ENCODE measurements at regions not wholly inside any gene's neighbourhood (a gene's known extent, or its start where the extent isn't known, plus 50 kb on each side); places are given as distances from the start of the nearest gene placed in this dataset.

DNA sequence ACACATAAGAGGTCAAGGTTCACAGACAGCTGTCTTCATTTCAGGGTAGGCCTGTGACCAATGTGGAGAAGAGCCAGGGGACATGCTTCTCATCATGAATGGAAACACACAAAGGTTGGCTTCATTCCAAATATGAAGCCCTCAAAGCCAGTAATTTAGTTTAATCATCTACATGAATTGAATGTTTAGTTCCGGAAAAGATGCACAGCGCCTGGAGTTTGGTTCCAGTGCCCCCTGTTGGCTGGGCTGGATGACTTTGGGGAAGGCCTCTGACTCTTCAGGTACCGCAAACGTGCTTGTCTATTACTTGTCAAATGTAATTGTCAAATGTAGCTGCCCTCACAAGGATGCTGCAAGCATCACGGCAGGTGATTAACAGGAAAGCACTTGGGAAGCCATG is 130.7 kb downstream of the ADRA2A start:
- Mint-ChIP-seq H3K4me1 (peaks cover 6 to 7% of the 10 kb centered on the region in 2 experiments), H3K9me3 (peaks cover 0 to 2% of the 10 kb centered on the region in 2 experiments; a peak in 1 of 5 replicates), H3K27ac (no peak overlapping the region), H3K36me3 (ENCODE audit: insufficient read depth in 1 of 3, low read depth in 3 of 3) (no peaks in the 10 kb centered on the region), H3K27me3 (ENCODE audit: low read depth) (peaks cover 5% of the 10 kb centered on the region), H3K4me3 (no peak overlapping the region)
- no peaks in the 10 kb centered on the region for H3K4me1 ChIP-seq (ENCODE audit: insufficient read depth, low read length)
- no peak overlapping the region for H3T11ph ChIP-seq (ENCODE audit: low read length)
- H3K56ac ChIP-seq (ENCODE audit: insufficient read length, low read depth, low read length) = no peak overlapping the region
- no peak overlapping the region for H2AFZ ChIP-seq (ENCODE audit: low read length)
- H3K9me3 ChIP-seq (ENCODE audit: control insufficient read depth, low read depth, low read length) = no peaks in the 10 kb centered on the region
- no peaks in the 10 kb centered on the region for H3K79me1 ChIP-seq (ENCODE audit: insufficient read depth, low read depth, low read length, poor library complexity, severe bottlenecking)
- H2BK120ac ChIP-seq (ENCODE audit: low read depth, low read length, poor library complexity, severe bottlenecking) = no peak overlapping the region
- H2BK15ac ChIP-seq (ENCODE audit: low read depth, low read length) = no peak overlapping the region
- H2BK12ac ChIP-seq (ENCODE audit: insufficient read length, low read depth, low read length) = no peak overlapping the region
- H3K27me3 ChIP-seq (ENCODE audit: insufficient read depth, low read length) = no peaks in the 10 kb centered on the region
- no peak overlapping the region for H4K91ac ChIP-seq (ENCODE audit: insufficient read length, low read depth, low read length)
- no peak overlapping the region for H3K27ac ChIP-seq (ENCODE audit: insufficient read length, low read depth, low read length)
- no peak overlapping the region for H3K23ac ChIP-seq (ENCODE audit: insufficient read length, low read depth, low read length)
- no CpG with 5 or more reads among the region's 5 CpGs for WGBS (ENCODE audit: extremely low coverage, insufficient read length, low lambda C conversion rate)
- H3K79me2 ChIP-seq (ENCODE audit: insufficient read depth, low read length) = no peaks in the 10 kb centered on the region
- DNase-seq = no peak
- H2BK5ac ChIP-seq (ENCODE audit: insufficient read length, low read length) = no peak overlapping the region
- no peak overlapping the region for H4K8ac ChIP-seq (replicated peaks; ENCODE audit: insufficient read length, low read depth, low read length)
- H3K14ac ChIP-seq (ENCODE audit: insufficient read depth, low read length) = no peak overlapping the region
- H4K5ac ChIP-seq (ENCODE audit: insufficient read length, low read depth, low read length) = no peak overlapping the region
- H3K23me2 ChIP-seq (ENCODE audit: insufficient read length, low read depth, low read length, poor library complexity, severe bottlenecking) = no peaks in the 10 kb centered on the region
- H3K4ac ChIP-seq (ENCODE audit: low read depth, low read length) = no peak overlapping the region
- no peak overlapping the region for H2AK5ac ChIP-seq (ENCODE audit: insufficient read length, low read length)
- TF ChIP-seq, protein P1, sequence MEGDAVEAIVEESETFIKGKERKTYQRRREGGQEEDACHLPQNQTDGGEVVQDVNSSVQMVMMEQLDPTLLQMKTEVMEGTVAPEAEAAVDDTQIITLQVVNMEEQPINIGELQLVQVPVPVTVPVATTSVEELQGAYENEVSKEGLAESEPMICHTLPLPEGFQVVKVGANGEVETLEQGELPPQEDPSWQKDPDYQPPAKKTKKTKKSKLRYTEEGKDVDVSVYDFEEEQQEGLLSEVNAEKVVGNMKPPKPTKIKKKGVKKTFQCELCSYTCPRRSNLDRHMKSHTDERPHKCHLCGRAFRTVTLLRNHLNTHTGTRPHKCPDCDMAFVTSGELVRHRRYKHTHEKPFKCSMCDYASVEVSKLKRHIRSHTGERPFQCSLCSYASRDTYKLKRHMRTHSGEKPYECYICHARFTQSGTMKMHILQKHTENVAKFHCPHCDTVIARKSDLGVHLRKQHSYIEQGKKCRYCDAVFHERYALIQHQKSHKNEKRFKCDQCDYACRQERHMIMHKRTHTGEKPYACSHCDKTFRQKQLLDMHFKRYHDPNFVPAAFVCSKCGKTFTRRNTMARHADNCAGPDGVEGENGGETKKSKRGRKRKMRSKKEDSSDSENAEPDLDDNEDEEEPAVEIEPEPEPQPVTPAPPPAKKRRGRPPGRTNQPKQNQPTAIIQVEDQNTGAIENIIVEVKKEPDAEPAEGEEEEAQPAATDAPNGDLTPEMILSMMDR (conservative IDR thresholded peaks at IDR 0.05) = peak; percentile 72
- no peaks in the 10 kb centered on the region for H4K20me1 ChIP-seq (ENCODE audit: control insufficient read depth, insufficient read depth, insufficient read length)
- no peak overlapping the region for H3K4me2 ChIP-seq (ENCODE audit: insufficient read depth, insufficient read length, low read length)
- no peak overlapping the region for H3K9ac ChIP-seq (ENCODE audit: extremely low read depth, insufficient read length, low read length)
- no peak overlapping the region for H3K18ac ChIP-seq (ENCODE audit: insufficient read length, low read depth, low read length)
- H2BK20ac ChIP-seq (ENCODE audit: low read depth, low read length, poor library complexity, severe bottlenecking) = no peak overlapping the region
